ENCODE measurements at regions not wholly inside any gene's neighbourhood (a gene's known extent, or its start where the extent isn't known, plus 50 kb on each side); places are given as distances from the start of the nearest gene placed in this dataset.

DNA sequence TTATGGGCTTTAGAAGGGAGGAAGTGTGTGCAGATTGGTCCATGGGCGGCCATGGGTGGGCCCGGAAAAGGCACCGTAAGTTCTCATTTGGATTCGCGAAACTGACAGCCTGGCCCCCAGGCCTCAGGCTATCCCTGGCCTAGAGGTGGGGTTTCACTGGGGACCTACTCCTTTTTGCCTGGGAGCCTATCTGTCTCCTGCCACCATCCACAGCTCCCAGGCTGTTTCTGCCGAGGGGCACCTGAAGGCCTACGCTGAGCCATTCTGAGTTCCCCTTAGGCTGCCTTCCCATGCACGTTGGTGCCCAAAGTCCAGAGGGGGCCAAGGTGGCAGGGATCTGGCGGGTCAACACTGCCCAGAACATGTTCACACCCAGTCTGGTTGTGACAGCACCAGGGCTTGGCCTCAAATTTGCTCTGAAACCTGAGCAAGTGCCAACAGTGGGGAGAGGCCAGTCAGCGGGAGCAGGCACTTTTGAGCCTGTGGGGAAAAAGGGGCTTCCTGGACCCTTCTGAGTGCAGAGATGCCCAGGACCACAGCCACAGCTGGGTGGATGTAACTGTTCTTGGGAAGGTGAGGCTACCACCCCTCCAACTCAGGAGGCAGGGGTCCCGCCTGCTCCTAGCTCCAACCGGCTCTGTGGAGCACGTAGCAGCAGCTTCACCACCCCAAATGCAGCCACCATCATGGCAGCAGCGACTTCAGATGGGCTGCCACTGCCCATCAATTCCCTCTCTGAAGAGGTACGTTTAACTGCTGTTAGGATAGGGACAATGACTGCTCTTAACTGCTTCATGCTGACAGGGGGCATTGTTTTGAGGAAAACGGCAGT, 73.6 kb upstream of the ZNF804A start:
- TF ChIP-seq POLR2AphosphoS5 (IDR thresholded peaks at IDR 0.05) = no peak
- TF ChIP-seq, protein P1, sequence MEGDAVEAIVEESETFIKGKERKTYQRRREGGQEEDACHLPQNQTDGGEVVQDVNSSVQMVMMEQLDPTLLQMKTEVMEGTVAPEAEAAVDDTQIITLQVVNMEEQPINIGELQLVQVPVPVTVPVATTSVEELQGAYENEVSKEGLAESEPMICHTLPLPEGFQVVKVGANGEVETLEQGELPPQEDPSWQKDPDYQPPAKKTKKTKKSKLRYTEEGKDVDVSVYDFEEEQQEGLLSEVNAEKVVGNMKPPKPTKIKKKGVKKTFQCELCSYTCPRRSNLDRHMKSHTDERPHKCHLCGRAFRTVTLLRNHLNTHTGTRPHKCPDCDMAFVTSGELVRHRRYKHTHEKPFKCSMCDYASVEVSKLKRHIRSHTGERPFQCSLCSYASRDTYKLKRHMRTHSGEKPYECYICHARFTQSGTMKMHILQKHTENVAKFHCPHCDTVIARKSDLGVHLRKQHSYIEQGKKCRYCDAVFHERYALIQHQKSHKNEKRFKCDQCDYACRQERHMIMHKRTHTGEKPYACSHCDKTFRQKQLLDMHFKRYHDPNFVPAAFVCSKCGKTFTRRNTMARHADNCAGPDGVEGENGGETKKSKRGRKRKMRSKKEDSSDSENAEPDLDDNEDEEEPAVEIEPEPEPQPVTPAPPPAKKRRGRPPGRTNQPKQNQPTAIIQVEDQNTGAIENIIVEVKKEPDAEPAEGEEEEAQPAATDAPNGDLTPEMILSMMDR (IDR thresholded peaks at IDR 0.05) = no peak
- TF ChIP-seq POLR2A (IDR thresholded peaks at IDR 0.05) = no peak
